HG03571 (cell line): ENCODE measurements at regions not wholly inside any gene's neighbourhood (a gene's known extent, or its start where the extent isn't known, plus 50 kb on each side); places are given as distances from the start of the nearest gene placed in this dataset.

Source experiments
- ATAC-seq: cut with Tn5 transposase; IDR thresholded peaks from one replicate; pipeline ENCODE4 v1.9.1; 2021; ENCODE audit not compliant: unreplicated experiment

GRCh38 chr6:22231050-22231449, 65.8 kb downstream of the PRL start:
- ATAC-seq, result no peak

GRCh38 chr6:22231616-22232015, 65.2 kb downstream of the PRL start:
- ATAC-seq, result no peak

GRCh38 chr6:22236626-22237414, 60.0 kb downstream of the PRL start:
- ATAC-seq, result no peak
